ENCODE measurements at regions not wholly inside any gene's neighbourhood (a gene's known extent, or its start where the extent isn't known, plus 50 kb on each side); places are given as distances from the start of the nearest gene placed in this dataset.

- no peak overlapping the region for H3K4me3 ChIP-seq (ENCODE audit: low read depth, low read length)
- no peak for TF ChIP-seq CTCF (IDR thresholded peaks at IDR 0.05; ENCODE audit: insufficient read depth, low read length, missing control alignments)
- DNase-seq (ENCODE audit: low read depth, low spot score) = no peak
- POLR2A ChIA-PET = no interaction called here
- CTCF ChIA-PET = no interaction called here
Measured at GRCh38 chr2:239523954-239524330, 123.1 kb upstream of the HDAC4 start.

GRCh38 chr2:239523147-239523953, 122.5 kb upstream of the HDAC4 start:
- CTCF ChIA-PET = no interaction called here
- DNase-seq (ENCODE audit: low read depth, low spot score) = no peak
- TF ChIP-seq CTCF (IDR thresholded peaks at IDR 0.05; ENCODE audit: insufficient read depth, low read length, missing control alignments) = no peak
- POLR2A ChIA-PET = no interaction called here
- H3K4me3 ChIP-seq (ENCODE audit: low read depth, low read length) = no peak overlapping the region

- POLR2A ChIA-PET = no interaction called here
- no peak overlapping the region for H3K4me3 ChIP-seq (ENCODE audit: low read depth, low read length)
- DNase-seq (ENCODE audit: low read depth, low spot score) = no peak
- CTCF ChIA-PET = no interaction called here
- no peak for TF ChIP-seq CTCF (IDR thresholded peaks at IDR 0.05; ENCODE audit: insufficient read depth, low read length, missing control alignments)
Measured at GRCh38 chr2:239522740-239523119, 121.9 kb upstream of the HDAC4 start.

- ChIA-PET CTCF (no interaction called here), POLR2A (no interaction called here)
- no peak for TF ChIP-seq CTCF (IDR thresholded peaks at IDR 0.05; ENCODE audit: insufficient read depth, low read length, missing control alignments)
Measured at GRCh38 chr2:239522002-239522739, 121.4 kb upstream of the HDAC4 start.

GRCh38 chr2:239521518-239521815, 120.6 kb upstream of the HDAC4 start:
- no peak for DNase-seq (ENCODE audit: low read depth, low spot score)
- CTCF ChIA-PET = no interaction called here
- POLR2A ChIA-PET = no interaction called here
- no peak for TF ChIP-seq CTCF (IDR thresholded peaks at IDR 0.05; ENCODE audit: insufficient read depth, low read length, missing control alignments)
- H3K4me3 ChIP-seq (ENCODE audit: low read depth, low read length) = no peak overlapping the region

More at GRCh38 chr2:239522002-239522739, 121.4 kb upstream of the HDAC4 start:
- DNase-seq (ENCODE audit: low read depth, low spot score) = no peak
- no peak overlapping the region for H3K4me3 ChIP-seq (ENCODE audit: low read depth, low read length)

GRCh38 chr2:239520811-239521517, 120.1 kb upstream of the HDAC4 start:
- CTCF ChIA-PET = no interaction called here
- H3K4me3 ChIP-seq (ENCODE audit: low read depth, low read length) = no peak overlapping the region
- DNase-seq (ENCODE audit: low read depth, low spot score) = no peak
- POLR2A ChIA-PET = no interaction called here
- no peak for TF ChIP-seq CTCF (IDR thresholded peaks at IDR 0.05; ENCODE audit: insufficient read depth, low read length, missing control alignments)
